H1 (cell line): ENCODE measurements at regions not wholly inside any gene's neighbourhood (a gene's known extent, or its start where the extent isn't known, plus 50 kb on each side); places are given as distances from the start of the nearest gene placed in this dataset.

Source experiments
- CTCF ChIA-PET: fragments of 300-600 bp; sonication (Branson Sonifier 250); formaldehyde crosslinking; loops from one replicate; lab custom pipeline; 2021; ENCODE audit not compliant: partially characterized antibody; lab: Charles Lee
- POLR2A ChIA-PET: fragments of 300-600 bp; sonication (Branson Sonifier 250); formaldehyde crosslinking; loops from one replicate; lab custom pipeline; 2021; ENCODE audit warnings: inconsistent platforms; ENCODE audit not compliant: partially characterized antibody; lab: Charles Lee
- DNase-seq, 2 experiments: peaks; one replicate each; pipeline versions ENCODE4 v3.0.0 to v3.0.0-alpha.2; 2010 to 2022; ENCODE audit warnings: low spot score in 2 of 2, low read depth in 1 of 2, mixed read lengths in 1 of 2
- FAIRE-seq: peaks from 2 replicates; lab custom pipeline; 2011; peaks lifted over from hg19 to GRCh38; lab: Jason Lieb, UNC
- H2AFZ ChIP-seq: 2 replicates; pipeline ENCODE4 v1.8.1; 2012; ENCODE audit warnings: low read length, inconsistent platforms
- H2AK5ac ChIP-seq: 2 replicates; pipeline ENCODE4 v1.6.1; 2013; ENCODE audit warnings: low read depth, low read length
- H2BK120ac ChIP-seq: replicated peaks from 2 replicates; pipeline ENCODE3; 2013; ENCODE audit warnings: low read depth, low read length, inconsistent platforms
- H2BK12ac ChIP-seq: 2 replicates; pipeline ENCODE4 v1.6.1; 2013; ENCODE audit warnings: low read depth, low read length
- H2BK15ac ChIP-seq: 2 replicates; pipeline ENCODE4 v1.6.1; 2013; ENCODE audit warnings: low read length
- H2BK20ac ChIP-seq: 2 replicates; pipeline ENCODE4 v1.6.1; 2013; ENCODE audit warnings: low read length
- H2BK5ac ChIP-seq: 2 replicates; pipeline ENCODE4 v1.6.1; 2013; ENCODE audit warnings: low read depth, low read length
- H3K14ac ChIP-seq: 2 replicates; pipeline ENCODE4 v1.6.1; 2013; ENCODE audit warnings: inconsistent platforms; ENCODE audit not compliant: insufficient read length
- H3K18ac ChIP-seq: 2 replicates; pipeline ENCODE4 v1.6.1; 2013; ENCODE audit warnings: low read length; ENCODE audit errors: extremely low read depth
- H3K23ac ChIP-seq: 2 replicates; pipeline ENCODE4 v1.6.1; 2013; ENCODE audit warnings: inconsistent platforms; ENCODE audit not compliant: insufficient read length
- H3K23me2 ChIP-seq: 2 replicates; pipeline ENCODE4 v1.6.1; 2013; ENCODE audit warnings: low read depth, low read length
- H3K27ac ChIP-seq: 2 replicates; pipeline ENCODE4 v1.6.1; 2011; ENCODE audit warnings: low read depth, low read length, inconsistent platforms
- H3K27me3 ChIP-seq, 4 experiments: replicated peaks in 1 of 4; 1 replicate in 1 of 4; 2 replicates in 3 of 4; pipeline versions ENCODE4 v1.6.1 to v1.8.1; 2011 to 2013; ENCODE audit warnings: low read length in 3 of 4, mild to moderate bottlenecking in 3 of 4, inconsistent platforms in 2 of 4, mixed read lengths in 2 of 4, moderate library complexity in 1 of 4; ENCODE audit not compliant: control insufficient read depth in 3 of 4, insufficient read depth in 3 of 4; ENCODE audit errors: extremely low read depth in 1 of 4
- H3K36me3 ChIP-seq, 4 experiments: 2 replicates each; pipeline versions ENCODE4 v1.6.1 to v1.8.1; 2011 to 2013; ENCODE audit warnings: mild to moderate bottlenecking in 4 of 4, low read length in 3 of 4, moderate library complexity in 2 of 4, control low read depth in 1 of 4, inconsistent platforms in 1 of 4; ENCODE audit not compliant: insufficient read depth in 4 of 4, control insufficient read depth in 2 of 4
- H3K4ac ChIP-seq: replicated peaks from 2 replicates; pipeline ENCODE3; 2013; ENCODE audit warnings: low read length, low read depth, mixed read lengths, inconsistent platforms; ENCODE audit not compliant: insufficient read length
- H3K4me1 ChIP-seq, 4 experiments: replicated peaks in 1 of 4; 1 replicate in 1 of 4; 2 replicates in 3 of 4; pipeline versions ENCODE4 v1.6.1 to v1.8.1; 2011 to 2013; ENCODE audit warnings: low read length in 3 of 4, inconsistent platforms in 2 of 4, mixed read lengths in 1 of 4; ENCODE audit not compliant: insufficient read depth in 4 of 4, control insufficient read depth in 3 of 4
- H3K4me2 ChIP-seq, 2 experiments: 2 replicates each; pipeline versions ENCODE4 v1.6.1 to v1.8.1; 2011 to 2013; ENCODE audit warnings: low read depth in 2 of 2, low read length in 2 of 2, control low read depth in 1 of 2, inconsistent platforms in 1 of 2, mild to moderate bottlenecking in 1 of 2; ENCODE audit not compliant: insufficient read depth in 1 of 2
- H3K4me3 ChIP-seq, 4 experiments: fragments of 200-600, 300-600 bp in 1 of 4; sonication (generic), shearing (Covaris generic), sonication (Bioruptor Twin) in 1 of 4; 2 replicates each; pipeline versions ENCODE4 v1.5.1 to v1.8.1; 2011 to 2016; ENCODE audit warnings: low read length in 4 of 4, low read depth in 3 of 4, control low read depth in 2 of 4, inconsistent platforms in 2 of 4, mild to moderate bottlenecking in 2 of 4, mixed read lengths in 1 of 4, moderate library complexity in 1 of 4; ENCODE audit not compliant: insufficient read depth in 2 of 4; ENCODE audit errors: extremely low read depth in 1 of 4
- H3K56ac ChIP-seq: replicated peaks from 2 replicates; pipeline ENCODE3; 2013; ENCODE audit warnings: low read depth, mild to moderate bottlenecking, mixed read lengths, low read length, inconsistent platforms; ENCODE audit not compliant: insufficient read length
- H3K79me1 ChIP-seq: 2 replicates; pipeline ENCODE4 v1.6.1; 2013; ENCODE audit warnings: low read depth, low read length, control low read depth
- H3K79me2 ChIP-seq, 2 experiments: 2 replicates each; pipeline versions ENCODE4 v1.6.1 to v1.8.1; 2012 to 2013; ENCODE audit warnings: low read length in 2 of 2, mild to moderate bottlenecking in 2 of 2, inconsistent platforms in 1 of 2; ENCODE audit not compliant: insufficient read depth in 2 of 2, control insufficient read depth in 1 of 2
- H3K9ac ChIP-seq, 4 experiments: replicated peaks in 1 of 4; 1 replicate in 1 of 4; 2 replicates in 3 of 4; pipeline versions ENCODE4 v1.6.1 to v1.8.1; 2011 to 2013; ENCODE audit warnings: low read depth in 3 of 4, low read length in 3 of 4, control low read depth in 2 of 4, mild to moderate bottlenecking in 2 of 4, moderate library complexity in 2 of 4, inconsistent platforms in 1 of 4; ENCODE audit errors: extremely low read depth in 1 of 4
- H3K9me3 ChIP-seq, 2 experiments: 2 replicates each; pipeline versions ENCODE4 v1.6.1 to v1.8.1; 2012 to 2013; ENCODE audit warnings: mild to moderate bottlenecking in 2 of 2, moderate library complexity in 2 of 2, control low read depth in 1 of 2, inconsistent platforms in 1 of 2, low read depth in 1 of 2, low read length in 1 of 2, mixed read lengths in 1 of 2; ENCODE audit not compliant: insufficient read depth in 2 of 2
- H4K20me1 ChIP-seq, 2 experiments: replicated peaks in 1 of 2; 2 replicates each; pipeline versions ENCODE3 to v1.8.1; 2011 to 2013; ENCODE audit warnings: inconsistent platforms in 2 of 2, low read length in 2 of 2, mild to moderate bottlenecking in 1 of 2; ENCODE audit not compliant: insufficient read depth in 2 of 2, control insufficient read depth in 1 of 2
- H4K5ac ChIP-seq: 2 replicates; pipeline ENCODE4 v1.6.1; 2013; ENCODE audit warnings: low read length, low read depth, mixed read lengths, inconsistent platforms; ENCODE audit not compliant: insufficient read length
- H4K8ac ChIP-seq: 2 replicates; pipeline ENCODE4 v1.8.0; 2013; ENCODE audit warnings: mild to moderate bottlenecking, moderate library complexity, low read length, inconsistent platforms; ENCODE audit not compliant: insufficient read depth; ENCODE audit errors: extremely low read depth
- H4K91ac ChIP-seq: replicated peaks from 2 replicates; pipeline ENCODE3; 2013; ENCODE audit warnings: low read length, mixed read lengths, inconsistent platforms; ENCODE audit not compliant: insufficient read length
- SUZ12 ChIP-seq: fragments of 200-600 bp; sonication (generic); IDR thresholded peaks from 2 replicates; pipeline ENCODE4 v1.6.1; 2012; ENCODE audit warnings: mild to moderate bottlenecking, inconsistent platforms, low read length, moderate library complexity, mixed read lengths
- WGBS, 2 experiments: shearing (Covaris generic) in 1 of 2; methylation state at CpG; one replicate each; pipeline versions ENCODE4 v1.1.6 to v1.1.7; 2013 to 2015; ENCODE audit warnings: low lambda C conversion rate in 2 of 2, mixed read lengths in 2 of 2, inconsistent platforms in 1 of 2, low coverage in 1 of 2, missing lambda C conversion rate in 1 of 2; ENCODE audit not compliant: insufficient replicate concordance in 2 of 2, insufficient coverage in 1 of 2, insufficient read length in 1 of 2; ENCODE audit errors: extremely low coverage in 1 of 2, missing lambda C conversion rate in 1 of 2; 5-methylcytosine and 5-hydroxymethylcytosine counted together

- CTCF ChIA-PET, result interaction anchor here (0.9 to 1.7 kb wide), 2 partner anchors 86 to 91 kb away, joined by 3 to 5 read pairs; no protein-coding TSS in a partner anchor
- H4K20me1 ChIP-seq, result no peaks in the 10 kb centered on the region
- WGBS, 2 experiments, result 92% methylated on average over 5 of the region's 5 CpGs; no CpG with 5 or more reads in 1 of the 2 experiments
- TF ChIP-seq SUZ12, result no peak
Measured at GRCh38 chr3:194773771-194774455, 88.2 kb downstream of the FAM43A start.

More at GRCh38 chr3:194773771-194774455, 88.2 kb downstream of the FAM43A start:
- no peaks in the 10 kb centered on the region for H3K79me2 ChIP-seq
- no peak overlapping the region for H4K5ac ChIP-seq
- H3K4ac ChIP-seq, result no peak overlapping the region
- H2BK120ac ChIP-seq, result no peak overlapping the region
- peaks cover 0 to 4% (median 0%) of the 10 kb centered on the region in 4 experiments; a peak in 3 of 7 replicates for H3K27me3 ChIP-seq
- POLR2A ChIA-PET, result no interaction called here
- no peaks in the 10 kb centered on the region for H3K36me3 ChIP-seq
- no peak for FAIRE-seq
- no peak overlapping the region for H3K56ac ChIP-seq
- H3K14ac ChIP-seq, result no peak overlapping the region
- H2BK5ac ChIP-seq, result no peak overlapping the region
- H2AFZ ChIP-seq, result no peak overlapping the region
- no peak overlapping the region for H2BK12ac ChIP-seq
- no peak overlapping the region for H3K23ac ChIP-seq
- no peak overlapping the region for H4K91ac ChIP-seq
- H4K8ac ChIP-seq, result no peak overlapping the region
- H3K4me2 ChIP-seq, result no peak overlapping the region
- H2BK20ac ChIP-seq, result no peak overlapping the region
- no peak overlapping the region for H3K9ac ChIP-seq
- no peak for DNase-seq
- H3K9me3 ChIP-seq, result no peaks in the 10 kb centered on the region
- H3K23me2 ChIP-seq, result peaks cover 3% of the 10 kb centered on the region; the same call in 1 of the 2 replicates
- H3K79me1 ChIP-seq, result no peaks in the 10 kb centered on the region
- H3K18ac ChIP-seq, result no peak overlapping the region
- peaks cover 0 to 6% (median 2%) of the 10 kb centered on the region in 4 experiments; a peak in 2 of 7 replicates for H3K4me1 ChIP-seq
- no peak overlapping the region for H3K27ac ChIP-seq
- H2AK5ac ChIP-seq, result no peak overlapping the region
- no peak overlapping the region for H2BK15ac ChIP-seq
- H3K4me3 ChIP-seq, result no peak overlapping the region
